NCI-H524 treated with DMSO at 0.1 percent for 48 hours (cell line): ENCODE measurements at regions not wholly inside any gene's neighbourhood (a gene's known extent, or its start where the extent isn't known, plus 50 kb on each side); places are given as distances from the start of the nearest gene placed in this dataset.
"Not testable (repeated sequence)": the region's sequence is repeated elsewhere in the genome, so short reads cannot be mapped to it uniquely, and the experiment has no call there.

Experiments
- DNase-seq: peaks from one replicate; lab custom pipeline; 2025; lab: John Stamatoyannopoulos, UW

- DNase-seq: no peak
Observed at GRCh38 chr15:99455789-99456160, 110.0 kb upstream of the MEF2A start.

GRCh38 chr15:99464137-99464536, 101.6 kb upstream of the MEF2A start:
- DNase-seq: no peak

DNA sequence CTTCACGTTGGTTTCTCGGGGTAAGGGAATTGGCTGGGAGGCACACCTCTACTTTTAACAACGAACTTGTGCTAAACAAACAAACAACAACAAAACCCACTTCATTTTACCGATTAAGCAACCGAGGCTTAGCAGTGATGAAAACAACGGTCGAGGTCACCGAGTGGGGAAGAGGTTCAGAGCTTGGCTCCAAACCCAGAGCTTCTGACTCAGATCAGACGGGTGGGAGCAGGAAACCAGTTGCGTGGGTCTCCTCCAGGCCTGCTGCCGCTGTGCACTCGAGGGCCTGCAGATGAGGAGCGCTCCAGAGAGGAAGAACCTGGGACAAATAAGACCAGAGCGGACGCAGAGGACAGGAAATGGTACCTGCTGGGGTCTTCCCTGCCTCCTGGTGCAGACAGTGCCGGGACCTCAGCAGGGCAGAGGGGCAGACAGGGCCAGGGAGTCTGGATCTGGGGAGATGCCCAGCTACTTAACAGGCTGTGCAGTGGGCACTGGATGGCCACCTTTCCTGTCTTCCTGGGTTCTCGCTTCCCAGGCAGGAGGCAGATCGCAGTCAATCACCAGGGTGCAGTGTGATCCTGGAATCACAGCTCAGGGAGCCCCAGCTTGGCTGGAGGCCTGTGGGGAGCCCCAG, 99.0 kb upstream of the MEF2A start:
- DNase-seq: no peak

DNA sequence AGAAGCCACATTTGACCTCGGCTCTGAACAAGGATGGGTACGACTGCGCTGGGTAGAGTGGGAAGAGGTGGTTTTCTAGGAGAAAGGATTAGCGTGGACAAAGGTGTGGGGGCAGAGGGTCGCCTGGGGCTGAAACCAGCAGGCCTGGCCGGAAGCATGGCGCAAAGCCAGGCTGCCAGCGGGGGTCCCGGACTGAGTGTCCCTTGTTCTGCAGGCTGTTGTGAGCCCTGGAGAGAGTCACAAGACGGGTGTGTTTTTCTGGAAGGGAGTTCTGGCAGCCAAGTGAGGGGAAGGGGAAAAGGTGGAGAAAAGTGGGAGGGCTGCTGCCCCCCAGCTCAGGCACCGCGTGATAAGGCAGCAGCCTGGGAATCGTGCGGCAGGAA, 98.5 kb upstream of the MEF2A start:
- no peak for DNase-seq

DNA sequence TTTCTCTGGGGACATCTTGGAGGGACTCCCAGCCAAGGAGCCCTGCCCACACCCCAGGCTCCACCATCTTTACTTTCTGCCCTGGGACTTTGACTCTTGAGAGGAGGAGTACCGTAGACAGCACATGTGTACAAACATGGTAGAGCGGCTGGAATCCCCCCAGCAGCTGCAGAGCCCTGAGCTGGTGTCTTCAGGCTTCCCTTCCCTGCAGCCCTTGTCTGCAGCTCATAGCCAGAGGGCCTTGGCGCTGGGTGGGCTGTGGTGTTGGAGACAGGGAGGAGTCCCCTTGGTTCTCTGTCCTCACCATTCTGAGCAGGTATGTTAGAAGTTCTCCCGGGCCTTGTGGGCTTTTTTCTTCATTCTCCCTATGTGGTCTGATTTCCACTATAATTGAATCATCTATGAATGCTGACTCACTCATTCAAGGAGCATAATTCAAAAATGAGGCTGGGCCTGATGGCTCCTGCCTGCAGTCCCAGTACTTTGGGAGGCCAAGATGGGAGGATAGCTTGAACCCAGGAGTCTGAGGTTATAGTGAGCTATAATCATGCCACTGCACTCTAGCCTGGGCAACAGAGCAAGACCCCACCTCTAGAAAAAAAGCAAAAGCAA, 97.8 kb upstream of the MEF2A start:
- no peak for DNase-seq

DNA sequence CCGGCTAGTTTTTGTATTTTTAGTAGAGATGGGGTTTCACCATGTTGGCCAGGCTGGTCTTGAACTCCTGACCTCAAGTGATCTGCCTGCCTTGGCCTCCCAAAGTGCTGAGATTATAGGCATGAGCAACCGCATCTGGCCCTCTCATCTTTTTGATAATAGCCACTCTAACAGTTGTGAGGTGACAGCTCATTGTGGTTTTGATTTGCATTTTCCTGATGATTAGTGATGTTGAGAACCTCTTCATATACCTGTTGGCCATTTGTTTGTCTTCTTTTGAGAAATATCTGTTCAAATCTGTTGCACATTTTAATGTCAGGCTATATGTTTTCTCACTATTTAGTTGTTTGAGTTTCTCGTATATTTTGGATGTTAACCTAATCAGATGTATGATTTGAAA, 95.6 kb upstream of the MEF2A start:
- DNase-seq: not testable (repeated sequence)

DNA sequence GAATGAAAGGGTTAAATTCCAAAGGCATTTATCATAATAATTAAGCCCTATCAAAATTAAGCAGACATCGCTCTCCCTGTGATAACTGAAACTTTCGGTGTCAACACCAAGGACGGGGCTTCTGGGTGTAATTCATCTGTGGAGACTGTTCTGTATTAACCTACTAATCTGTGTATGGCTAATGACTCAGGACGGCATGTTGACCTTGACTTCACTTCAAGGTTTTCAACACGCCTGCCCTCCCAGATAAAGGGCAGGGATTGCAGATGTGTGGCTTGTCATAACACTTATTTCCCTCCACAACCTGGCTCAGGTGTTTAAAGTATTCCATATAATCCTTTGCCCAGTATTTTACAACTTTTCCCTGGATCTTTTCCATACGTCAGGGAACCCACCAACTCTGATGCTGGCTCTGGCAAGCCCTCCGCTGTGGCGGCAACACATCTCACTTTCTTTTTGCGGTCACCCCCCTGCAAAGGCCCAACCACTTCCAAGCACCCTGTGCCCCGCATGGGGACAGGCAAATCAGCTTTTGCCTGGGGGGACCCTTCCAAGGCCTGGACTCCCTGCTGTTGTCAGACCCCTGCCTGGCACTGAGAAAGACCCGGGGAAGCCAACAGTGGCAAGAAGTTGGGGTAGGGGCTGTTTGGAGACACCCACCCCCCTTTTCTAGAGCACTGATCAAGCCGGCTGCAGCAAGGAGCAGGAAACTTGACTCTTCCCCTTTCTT, 93.2 kb upstream of the MEF2A start:
- no peak for DNase-seq

- no peak for DNase-seq
Observed at GRCh38 chr15:99473981-99474906, 91.5 kb upstream of the MEF2A start.

- no peak for DNase-seq
Observed at GRCh38 chr15:99474909-99475753, 90.7 kb upstream of the MEF2A start.

GRCh38 chr15:99475754-99476412, 89.9 kb upstream of the MEF2A start:
- DNase-seq: no peak

DNA sequence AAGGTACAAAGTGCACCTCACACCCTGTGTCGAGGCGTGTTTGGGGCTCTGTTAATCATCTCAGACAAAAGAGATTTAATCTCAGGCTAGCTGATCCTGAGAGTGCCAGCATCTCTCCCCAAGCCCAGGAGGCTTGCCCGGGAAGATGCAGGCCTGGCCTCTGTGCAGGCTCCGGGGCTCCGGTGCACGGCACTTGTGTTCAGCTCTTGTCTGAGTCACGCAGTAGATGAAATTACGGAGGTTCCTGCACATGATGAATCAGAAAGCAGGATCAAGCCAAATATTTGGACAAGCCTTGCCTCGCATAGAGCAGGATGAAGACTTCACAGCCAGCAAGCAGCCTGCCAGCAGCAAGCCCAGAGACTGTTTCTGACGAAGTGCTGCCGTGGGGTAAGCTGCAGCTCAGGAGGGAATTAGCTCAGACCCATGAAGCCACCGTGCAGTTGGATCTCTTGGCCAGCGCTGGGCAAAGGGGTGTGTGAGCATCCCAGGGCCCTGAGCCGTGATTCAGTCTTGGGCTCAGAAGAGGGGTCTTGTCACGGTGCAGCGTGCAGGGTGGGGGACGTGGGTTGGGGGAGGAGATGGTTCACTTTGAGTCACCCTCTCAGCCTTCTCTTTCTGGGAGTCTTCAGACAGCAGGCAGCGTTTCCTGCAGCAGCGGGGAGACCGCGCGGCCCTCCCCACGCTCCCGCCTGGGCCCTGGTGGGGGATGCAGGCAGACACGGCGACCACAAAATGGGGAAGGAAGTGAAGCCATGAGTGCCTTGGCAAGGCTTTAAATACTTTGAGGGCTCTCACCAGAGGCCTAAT, 89.2 kb upstream of the MEF2A start:
- no peak for DNase-seq

DNA sequence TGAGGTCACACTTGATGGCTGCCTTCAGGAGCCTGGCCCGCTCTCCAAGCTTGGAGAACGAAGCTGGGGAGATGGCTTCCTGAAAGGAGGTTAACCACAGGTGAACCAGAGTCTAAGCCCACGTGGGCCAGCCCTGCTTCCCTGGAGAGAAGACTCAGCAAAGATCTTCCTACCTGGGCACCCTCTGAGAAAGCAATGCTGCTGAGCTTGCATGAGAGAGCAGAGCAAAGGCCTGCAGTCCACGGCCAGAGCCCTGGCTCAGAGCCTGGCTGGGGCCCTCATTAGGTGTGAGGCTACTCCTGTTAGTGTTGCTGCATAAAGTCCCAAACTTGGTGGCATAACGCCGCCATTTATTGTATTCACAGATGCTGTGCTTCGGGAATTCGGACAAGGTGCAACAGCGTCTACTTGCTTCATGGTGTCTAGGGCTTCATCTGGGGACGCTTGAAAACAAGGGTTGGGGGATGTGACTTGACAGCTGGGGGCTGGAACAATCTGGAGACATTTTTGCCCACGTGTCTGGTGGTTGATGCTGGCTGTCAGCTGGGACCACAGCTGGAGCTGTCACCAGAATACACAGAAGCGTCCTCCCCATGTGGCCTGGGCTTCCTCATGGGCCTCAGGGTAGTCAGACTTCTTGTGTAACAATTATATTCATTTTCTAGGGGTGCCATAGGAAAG, 87.9 kb upstream of the MEF2A start:
- no peak for DNase-seq

- DNase-seq: no peak
Observed at GRCh38 chr15:99478977-99479376, 86.8 kb upstream of the MEF2A start.

DNA sequence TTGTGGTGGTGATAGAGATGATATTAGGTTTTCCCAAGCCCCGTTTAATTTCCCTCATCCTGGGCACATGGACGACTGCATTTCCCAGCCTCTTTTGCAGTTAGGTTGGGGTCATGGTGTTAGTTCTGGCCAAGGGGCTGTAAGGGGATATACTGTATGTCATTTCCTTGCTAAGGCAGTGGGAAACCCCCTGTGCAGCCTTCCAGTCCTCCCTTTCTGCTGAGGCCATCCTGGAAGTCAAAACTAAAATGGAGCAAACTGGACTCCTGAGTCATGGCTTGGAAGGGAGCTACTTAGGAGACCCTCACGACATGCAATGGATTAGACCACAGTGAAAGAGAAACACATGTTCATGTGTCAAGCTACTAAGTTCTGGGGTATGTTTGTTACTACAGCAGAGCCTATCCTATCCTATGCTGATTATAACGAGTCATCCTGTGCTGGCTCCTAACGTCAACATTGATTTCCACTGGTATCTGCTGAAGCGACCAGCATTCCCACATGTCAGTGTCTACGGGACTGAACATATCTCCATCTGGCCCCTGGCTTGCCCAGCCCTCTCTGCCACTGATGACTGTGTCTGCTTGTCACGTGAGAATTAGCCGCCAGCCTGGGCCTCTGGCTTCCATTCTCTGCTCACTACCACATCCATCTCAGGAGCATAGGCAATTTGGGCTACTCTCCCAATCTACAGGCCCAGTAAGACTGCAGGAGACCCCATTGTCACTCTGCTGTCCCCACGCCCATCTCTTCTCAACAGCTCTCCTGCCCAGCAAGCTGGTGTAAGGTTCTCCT, 85.6 kb upstream of the MEF2A start:
- DNase-seq: no peak

GRCh38 chr15:99481113-99481950, 84.5 kb upstream of the MEF2A start:
- no peak for DNase-seq

- DNase-seq: no peak
Observed at GRCh38 chr15:99481951-99482230, 83.9 kb upstream of the MEF2A start.

DNA sequence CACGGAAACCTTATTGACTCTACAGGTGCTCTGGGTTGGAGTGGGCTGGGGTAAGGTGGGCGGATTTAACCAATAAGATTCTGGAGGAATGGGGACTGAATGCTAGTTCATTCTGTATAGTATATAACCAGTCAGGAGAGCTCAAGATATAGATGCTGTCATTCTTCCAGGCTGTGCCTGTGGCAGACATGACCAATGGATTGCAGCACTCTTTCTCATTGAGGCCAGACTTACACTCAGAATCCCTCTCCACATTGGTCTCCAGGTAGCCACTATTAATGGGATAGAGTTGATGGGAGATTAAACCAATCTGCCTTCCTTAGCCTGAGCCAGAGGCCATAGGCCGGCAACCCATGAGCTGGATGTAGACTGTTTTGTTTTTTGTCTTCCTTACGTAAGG, 82.8 kb upstream of the MEF2A start:
- no peak for DNase-seq
